ENCODE measurements at regions not wholly inside any gene's neighbourhood (a gene's known extent, or its start where the extent isn't known, plus 50 kb on each side); places are given as distances from the start of the nearest gene placed in this dataset.

DNA sequence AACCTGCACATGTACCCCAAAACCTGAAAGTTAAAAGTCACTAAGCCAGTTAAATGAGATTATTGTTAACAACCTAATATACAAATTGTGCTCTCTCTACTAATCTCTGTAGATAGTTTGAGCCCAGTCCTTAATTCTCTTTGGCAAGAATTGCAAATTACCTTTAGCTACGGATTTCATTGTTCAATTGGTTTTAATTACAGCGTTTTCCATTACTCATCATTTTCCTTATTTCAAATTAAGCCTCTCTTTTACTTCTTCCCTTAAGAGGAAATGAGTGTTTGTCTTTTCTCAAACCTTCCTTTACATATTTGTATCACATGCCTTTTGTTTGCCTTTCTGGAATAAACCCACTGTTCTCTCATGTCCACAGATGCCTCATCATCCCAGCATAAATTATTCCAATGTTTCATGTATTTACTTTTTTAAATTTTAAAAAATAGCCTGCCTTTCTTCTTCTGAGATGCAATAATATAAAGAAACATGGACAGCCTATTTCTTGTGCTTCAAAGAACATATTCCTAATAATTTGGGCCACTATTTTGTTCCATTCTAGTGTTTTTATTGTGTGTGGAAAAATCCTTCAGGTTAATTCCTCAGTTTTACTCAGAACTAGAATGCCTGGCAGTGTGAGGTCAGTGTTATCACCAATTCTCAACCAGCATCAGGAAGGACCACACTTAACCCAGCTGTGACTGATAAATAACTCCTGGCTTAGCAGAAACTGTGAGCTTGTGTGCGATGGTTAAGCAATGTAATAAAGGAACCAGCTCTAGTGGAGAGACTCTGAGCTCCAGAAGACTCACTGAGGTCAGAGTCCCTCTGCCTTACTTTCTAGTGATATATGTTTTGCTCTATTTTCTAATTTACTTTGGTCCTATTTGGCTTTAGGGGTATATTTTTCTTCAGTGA is 600.5 kb downstream of the LTN1 start:
- TF ChIP-seq ZNF407 (IDR thresholded peaks at IDR 0.05; ENCODE audit: low read depth): no peak
- TF ChIP-seq CTCF (IDR thresholded peaks at IDR 0.05 in 2 of 3, conservative IDR thresholded peaks at IDR 0.05 in 1 of 3; ENCODE audit: insufficient read depth in 2 of 3, low read depth in 1 of 3, low read length in 3 of 3): no peak
- no peak for TF ChIP-seq RERE (CRISPR knock-in tag; IDR thresholded peaks at IDR 0.05; ENCODE audit: borderline replicate concordance)
- no peak for TF ChIP-seq POLR2AphosphoS5 (IDR thresholded peaks at IDR 0.05; ENCODE audit: control insufficient read depth, insufficient read depth, low read depth, low read length)
